MM.1S (cell line): ENCODE measurements at regions not wholly inside any gene's neighbourhood (a gene's known extent, or its start where the extent isn't known, plus 50 kb on each side); places are given as distances from the start of the nearest gene placed in this dataset.

Experiments used
- DNase-seq: peaks from one replicate; pipeline ENCODE4 v3.0.0-alpha.2; 2015
- H2AFZ ChIP-seq: fragments of 300-600 bp; sonication (generic); 2 replicates; pipeline ENCODE4 v1.6.0; 2016; ENCODE audit warnings: antibody characterized with exemption, low read length
- H3F3A ChIP-seq: fragments of 300-600 bp; sonication (generic); 2 replicates; pipeline ENCODE4 v1.6.1; 2016; ENCODE audit warnings: mild to moderate bottlenecking, antibody characterized with exemption, low read length, moderate library complexity, mixed read lengths; ENCODE audit not compliant: insufficient read depth
- H3K27ac ChIP-seq: fragments of 300-600 bp; sonication (generic); 2 replicates; pipeline ENCODE4 v1.5.1; 2016; ENCODE audit warnings: mild to moderate bottlenecking, low read length
- H3K27me3 ChIP-seq: fragments of 300-600 bp; sonication (generic); replicated peaks from 2 replicates; pipeline ENCODE4 v1.6.0; 2016; ENCODE audit warnings: low read length; ENCODE audit not compliant: insufficient read depth
- H3K36me3 ChIP-seq: fragments of 300-600 bp; sonication (generic); replicated peaks from 2 replicates; pipeline ENCODE4 v1.6.1; 2016; ENCODE audit warnings: mild to moderate bottlenecking, low read length, mixed read lengths; ENCODE audit not compliant: insufficient read depth
- H3K4me1 ChIP-seq: fragments of 300-600 bp; sonication (generic); 2 replicates; pipeline ENCODE4 v1.6.1; 2016; ENCODE audit warnings: low read length, mixed read lengths
- H3K4me2 ChIP-seq: fragments of 300-600 bp; sonication (generic); 2 replicates; pipeline ENCODE4 v1.6.0; 2016; ENCODE audit warnings: low read depth, low read length
- H3K4me3 ChIP-seq: fragments of 300-600 bp; sonication (generic); 2 replicates; pipeline ENCODE4 v1.5.1; 2016; ENCODE audit warnings: low read length, mixed read lengths
- H3K79me2 ChIP-seq: fragments of 300-600 bp; sonication (generic); 2 replicates; pipeline ENCODE4 v1.6.1; 2016; ENCODE audit warnings: mixed run types, low read length, mixed read lengths
- H3K9ac ChIP-seq: fragments of 300-600 bp; sonication (generic); 2 replicates; pipeline ENCODE4 v1.6.1; 2016; ENCODE audit warnings: low read length, mixed read lengths
- H3K9me2 ChIP-seq: fragments of 300-600 bp; sonication (generic); replicated peaks from 2 replicates; pipeline ENCODE4 v1.6.1; 2016; ENCODE audit warnings: mild to moderate bottlenecking, low read length, mixed read lengths; ENCODE audit not compliant: insufficient read depth
- H3K9me3 ChIP-seq: fragments of 300-600 bp; sonication (generic); replicated peaks from 2 replicates; pipeline ENCODE4 v1.6.1; 2016; ENCODE audit warnings: mild to moderate bottlenecking, low read length, mixed read lengths; ENCODE audit not compliant: insufficient read depth
- H4K20me1 ChIP-seq: fragments of 300-600 bp; sonication (generic); 2 replicates; pipeline ENCODE4 v1.6.1; 2016; ENCODE audit warnings: mild to moderate bottlenecking, low read length, moderate library complexity, mixed read lengths; ENCODE audit not compliant: insufficient read depth
- CTCF ChIP-seq: fragments of 300-600 bp; sonication (generic); IDR thresholded peaks from 2 replicates; pipeline ENCODE4 v1.5.1; 2016; ENCODE audit warnings: antibody characterized with exemption, low read length, mixed read lengths
- EZH2 ChIP-seq: fragments of 300-600 bp; sonication (generic); optimal IDR thresholded peaks from 2 replicates; pipeline ENCODE3; 2017; ENCODE audit warnings: low read depth, mild to moderate bottlenecking, antibody characterized with exemption, low read length, mixed read lengths
- EZH2phosphoT487 ChIP-seq: fragments of 300-600 bp; sonication (generic); IDR thresholded peaks from 2 replicates; pipeline ENCODE4 v1.6.1; 2018; ENCODE audit warnings: antibody characterized with exemption, low read length

GRCh38 chr18:22355598-22355997, 62.1 kb downstream of the CTAGE1 start:
- no peaks in the 10 kb centered on the region for H3K27me3 ChIP-seq
- H3K9me2 ChIP-seq: no peaks in the 10 kb centered on the region
- H3K4me3 ChIP-seq: no peak overlapping the region
- H4K20me1 ChIP-seq: no peaks in the 10 kb centered on the region
- no peak overlapping the region for H3K4me2 ChIP-seq
- no peaks in the 10 kb centered on the region for H3K36me3 ChIP-seq
- no peak for TF ChIP-seq EZH2
- no peak for TF ChIP-seq CTCF
- TF ChIP-seq EZH2phosphoT487: no peak
- H3K27ac ChIP-seq: no peak overlapping the region
- H3K4me1 ChIP-seq: no peaks in the 10 kb centered on the region
- H3K9me3 ChIP-seq: no peaks in the 10 kb centered on the region
- no peak overlapping the region for H3K9ac ChIP-seq
- DNase-seq: no peak
- no peaks in the 10 kb centered on the region for H3K79me2 ChIP-seq
- no peak overlapping the region for H2AFZ ChIP-seq
- no peaks in the 10 kb centered on the region for H3F3A ChIP-seq

- DNase-seq: no peak
- Histone ChIP-seq H3K4me1 (no peaks in the 10 kb centered on the region), H3K9me3 (no peaks in the 10 kb centered on the region), H3K27me3 (no peaks in the 10 kb centered on the region), H3K36me3 (no peaks in the 10 kb centered on the region), H3K9ac (no peak overlapping the region), H3F3A (no peaks in the 10 kb centered on the region), H3K4me2 (no peak overlapping the region), H3K79me2 (no peaks in the 10 kb centered on the region), H2AFZ (no peak overlapping the region), H3K9me2 (no peaks in the 10 kb centered on the region), H4K20me1 (no peaks in the 10 kb centered on the region), H3K4me3 (no peak overlapping the region), H3K27ac (no peak overlapping the region)
- no peak for TF ChIP-seq CTCF
- no peak for TF ChIP-seq EZH2
- no peak for TF ChIP-seq EZH2phosphoT487
Observed at GRCh38 chr18:22355069-22355468, 62.6 kb downstream of the CTAGE1 start.

- H3K27ac ChIP-seq: no peak overlapping the region
- no peaks in the 10 kb centered on the region for H3K9me3 ChIP-seq
- H4K20me1 ChIP-seq: no peaks in the 10 kb centered on the region
- H3K4me3 ChIP-seq: no peak overlapping the region
- H3F3A ChIP-seq: no peaks in the 10 kb centered on the region
- H3K79me2 ChIP-seq: no peaks in the 10 kb centered on the region
- no peaks in the 10 kb centered on the region for H3K36me3 ChIP-seq
- H3K9me2 ChIP-seq: no peaks in the 10 kb centered on the region
- no peak for TF ChIP-seq EZH2phosphoT487
- no peak for TF ChIP-seq EZH2
- TF ChIP-seq CTCF: no peak
- H3K4me1 ChIP-seq: no peaks in the 10 kb centered on the region
- H2AFZ ChIP-seq: no peak overlapping the region
- no peak for DNase-seq
- no peak overlapping the region for H3K9ac ChIP-seq
- H3K27me3 ChIP-seq: no peaks in the 10 kb centered on the region
- H3K4me2 ChIP-seq: no peak overlapping the region
Observed at GRCh38 chr18:22349966-22350365, 67.7 kb downstream of the CTAGE1 start.
